Panc1 (cell line): ENCODE measurements at regions not wholly inside any gene's neighbourhood (a gene's known extent, or its start where the extent isn't known, plus 50 kb on each side); places are given as distances from the start of the nearest gene placed in this dataset.

Experiments used
- ATAC-seq: fragments of 200-7000 bp; cut with Tn5 transposase; 2 replicates; pipeline ENCODE4 v1.9.1; 2020; ENCODE audit warnings: mild to moderate bottlenecking, moderate library complexity
- BruUV-seq: library from RNA; stranded (reverse); fragments of 400-500 nt; replicated peaks from 2 replicates; lab custom pipeline; 2021; lab: Mats Ljungman, UMichigan
- CTCF ChIA-PET: fragments of 300-600 bp; sonication (Branson Sonifier 250); formaldehyde crosslinking; loops from one replicate; lab custom pipeline; 2022; ENCODE audit warnings: antibody characterized with exemption; lab: Charles Lee
- POLR2A ChIA-PET: fragments of 300-600 bp; sonication (Branson Sonifier 250); formaldehyde crosslinking; loops from one replicate; lab custom pipeline; 2022; ENCODE audit warnings: antibody characterized with exemption; lab: Charles Lee
- DNase-seq: peaks from one replicate; pipeline ENCODE4 v3.0.0-alpha.2; 2010; ENCODE audit warnings: low read depth, low spot score
- H3K27ac ChIP-seq: 2 replicates; pipeline ENCODE4 v1.5.1; 2011; ENCODE audit warnings: mild to moderate bottlenecking, low read length, inconsistent platforms
- H3K27me3 ChIP-seq: fragments of 200-500 bp; sonication (Bioruptor generic); 2 replicates; pipeline ENCODE4 v1.6.0; 2014; ENCODE audit warnings: low read length, inconsistent platforms; ENCODE audit not compliant: control insufficient read depth, insufficient read depth
- H3K36me3 ChIP-seq: fragments of 200-500 bp; sonication (Bioruptor generic); 2 replicates; pipeline ENCODE4 v1.5.1; 2014; ENCODE audit warnings: inconsistent platforms, mild to moderate bottlenecking, low read length, moderate library complexity; ENCODE audit not compliant: control insufficient read depth, insufficient read depth
- H3K4me1 ChIP-seq: 2 replicates; pipeline ENCODE4 v1.5.1; 2011; ENCODE audit warnings: inconsistent platforms, mild to moderate bottlenecking, low read length, moderate library complexity; ENCODE audit not compliant: control insufficient read depth, insufficient read depth
- H3K4me3 ChIP-seq, 2 experiments: 2 replicates each; pipeline ENCODE4 v1.5.1; 2011 to 2012; ENCODE audit warnings: low read depth in 2 of 2, low read length in 2 of 2, mild to moderate bottlenecking in 2 of 2, inconsistent platforms in 1 of 2, moderate library complexity in 1 of 2
- H3K9me3 ChIP-seq: fragments of 200-500 bp; sonication (Bioruptor generic); 2 replicates; pipeline ENCODE4 v1.5.1; 2014; ENCODE audit warnings: low read depth, mild to moderate bottlenecking, inconsistent platforms, low read length, moderate library complexity; ENCODE audit not compliant: control insufficient read depth, insufficient read depth
- CTCF ChIP-seq: fragments of 450-650 bp; IDR thresholded peaks from 2 replicates; pipeline ENCODE4 v1.5.1; 2017; ENCODE audit warnings: mild to moderate bottlenecking
- POLR2AphosphoS5 ChIP-seq: IDR thresholded peaks from 2 replicates; pipeline ENCODE4 v1.6.1; 2012; ENCODE audit warnings: mild to moderate bottlenecking, low read depth, low read length, moderate library complexity
- REST ChIP-seq, 2 experiments: IDR thresholded peaks; 2 replicates each; pipeline ENCODE4 v1.6.1; 2011 to 2012; ENCODE audit warnings: low read depth in 2 of 2, control low read depth in 1 of 2, low read length in 1 of 2, mild to moderate bottlenecking in 1 of 2, moderate library complexity in 1 of 2; ENCODE audit not compliant: insufficient read depth in 1 of 2
- SIN3A ChIP-seq: IDR thresholded peaks from 2 replicates; pipeline ENCODE4 v1.6.1; 2012; ENCODE audit warnings: low read depth, mild to moderate bottlenecking, low read length, moderate library complexity, borderline replicate concordance; ENCODE audit not compliant: insufficient read depth
- TCF7L2 ChIP-seq: IDR thresholded peaks from 2 replicates; pipeline ENCODE4 v1.6.1; 2011; ENCODE audit warnings: mild to moderate bottlenecking, low read depth, low read length, inconsistent platforms
- in situ Hi-C: cut with HindIII; loops from 2 replicates; pipeline ENCODE4 v1.10.0; 2016; ENCODE audit warnings: low sequenced_read_pairs, low pct_unique_long_range_greater_than_20kb
- intact Hi-C: fragments of 100-400 bp; cut with micrococcal nuclease; formaldehyde crosslinking; loops from one replicate; pipeline ENCODE4 v1.10.0; 2022; ENCODE audit not compliant: unreplicated experiment

DNA sequence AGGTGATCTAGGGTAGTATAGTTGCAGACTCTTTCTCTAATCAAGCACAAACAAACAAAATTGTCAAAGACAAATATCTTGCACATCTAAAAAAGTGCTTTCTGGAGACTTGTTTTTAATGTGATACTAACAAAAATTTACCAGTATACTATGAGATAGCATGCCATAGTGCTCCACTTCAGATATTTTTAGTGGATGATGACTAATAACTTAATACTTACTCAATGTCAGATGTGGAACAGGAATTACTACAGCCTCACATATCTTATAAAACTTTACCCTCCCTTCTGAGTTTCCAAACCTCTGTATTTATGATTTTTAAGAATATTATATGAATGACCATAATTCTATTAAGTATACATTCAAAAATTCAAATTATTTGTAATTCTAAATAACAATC, 1162.0 kb upstream of the SLC39A10 start:
- ATAC-seq (no peak), DNase-seq (no peak)
- CTCF ChIA-PET: no interaction called here
- Histone ChIP-seq H3K36me3 (no peaks in the 10 kb centered on the region; the same call in 1 of the 2 replicates), H3K27ac (no peak overlapping the region), H3K4me3 (no peak overlapping the region), H3K27me3 (no peaks in the 10 kb centered on the region), H3K9me3 (no peaks in the 10 kb centered on the region), H3K4me1 (no peaks in the 10 kb centered on the region)
- TF ChIP-seq POLR2AphosphoS5 (no peak), REST (IDR thresholded peaks at IDR 0.05; ENCODE audit: insufficient read depth in 1 of 2, low read depth in 2 of 2, low read length in 1 of 2) (no peak), CTCF (no peak), SIN3A (no peak), TCF7L2 (no peak)
- in situ Hi-C loops (no loop called here), intact Hi-C loops (no loop called here)
- BruUV-seq: no TSS peak
- POLR2A ChIA-PET: no interaction called here

DNA sequence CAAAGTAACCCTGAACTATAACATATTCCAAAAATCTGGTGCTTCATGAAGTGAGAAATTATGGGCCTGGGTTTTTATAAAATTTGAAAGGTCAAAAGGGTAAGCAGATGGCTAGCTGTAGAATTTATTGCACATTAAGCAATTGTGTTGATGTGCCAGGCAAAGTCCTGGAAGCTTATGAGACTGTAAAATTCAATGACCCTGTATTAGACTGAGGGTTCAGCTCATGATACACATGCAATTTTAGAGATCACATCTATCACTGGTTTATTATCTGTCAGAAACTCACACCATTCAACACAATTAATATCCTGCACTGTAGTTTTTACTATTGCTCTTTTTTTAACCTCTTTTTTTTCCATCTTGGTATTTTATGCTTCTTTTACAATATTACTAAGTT, 1162.6 kb upstream of the SLC39A10 start:
- TF ChIP-seq CTCF (no peak), SIN3A (no peak), POLR2AphosphoS5 (no peak), REST (IDR thresholded peaks at IDR 0.05; ENCODE audit: insufficient read depth in 1 of 2, low read depth in 2 of 2, low read length in 1 of 2) (no peak), TCF7L2 (no peak)
- no peak for ATAC-seq
- no TSS peak for BruUV-seq
- ChIA-PET POLR2A (interaction anchor here (0.5 kb wide), 1 partner anchor 762 kb away, joined by 4 read pairs; no protein-coding TSS in a partner anchor), CTCF (no interaction called here)
- no peak for DNase-seq
- intact Hi-C loops: no loop called here
- Histone ChIP-seq H3K27ac (no peak overlapping the region), H3K4me3 (no peak overlapping the region), H3K27me3 (no peaks in the 10 kb centered on the region), H3K9me3 (no peaks in the 10 kb centered on the region), H3K4me1 (no peaks in the 10 kb centered on the region), H3K36me3 (no peaks in the 10 kb centered on the region; the same call in 1 of the 2 replicates)
- in situ Hi-C loops: no loop called here
